IPS DF 4.7 (cell line): ENCODE measurements at regions not wholly inside any gene's neighbourhood (a gene's known extent, or its start where the extent isn't known, plus 50 kb on each side); places are given as distances from the start of the nearest gene placed in this dataset.
"Not testable (repeated sequence)": the region's sequence is repeated elsewhere in the genome, so short reads cannot be mapped to it uniquely, and the experiment has no call there.

ENCODE experiments used
- DNase-seq: peaks from one replicate; pipeline ENCODE4 v3.0.0-alpha.2; 2013; ENCODE audit warnings: low spot score; ENCODE audit errors: extremely low read depth

DNA sequence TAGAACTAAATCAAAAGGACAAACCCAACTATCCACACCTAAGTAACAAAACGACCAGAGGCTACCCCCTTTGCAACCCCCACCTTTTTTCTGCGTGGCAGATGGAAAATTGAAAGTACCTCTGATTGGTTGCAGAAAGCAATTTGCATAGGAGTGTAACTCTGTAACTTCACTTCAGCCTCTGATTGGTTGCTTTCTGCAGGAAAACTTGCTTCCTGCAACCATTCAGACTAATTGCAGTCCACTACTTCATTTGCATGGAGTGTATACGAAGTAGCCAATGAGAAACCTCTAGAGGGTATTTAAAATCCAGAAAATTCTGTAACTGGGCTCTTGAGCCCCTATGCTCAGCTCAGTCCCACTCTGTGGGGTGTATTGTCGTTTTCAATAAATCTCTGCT is 129.1 kb upstream of the OLIG3 start:
- DNase-seq: no peak

DNA sequence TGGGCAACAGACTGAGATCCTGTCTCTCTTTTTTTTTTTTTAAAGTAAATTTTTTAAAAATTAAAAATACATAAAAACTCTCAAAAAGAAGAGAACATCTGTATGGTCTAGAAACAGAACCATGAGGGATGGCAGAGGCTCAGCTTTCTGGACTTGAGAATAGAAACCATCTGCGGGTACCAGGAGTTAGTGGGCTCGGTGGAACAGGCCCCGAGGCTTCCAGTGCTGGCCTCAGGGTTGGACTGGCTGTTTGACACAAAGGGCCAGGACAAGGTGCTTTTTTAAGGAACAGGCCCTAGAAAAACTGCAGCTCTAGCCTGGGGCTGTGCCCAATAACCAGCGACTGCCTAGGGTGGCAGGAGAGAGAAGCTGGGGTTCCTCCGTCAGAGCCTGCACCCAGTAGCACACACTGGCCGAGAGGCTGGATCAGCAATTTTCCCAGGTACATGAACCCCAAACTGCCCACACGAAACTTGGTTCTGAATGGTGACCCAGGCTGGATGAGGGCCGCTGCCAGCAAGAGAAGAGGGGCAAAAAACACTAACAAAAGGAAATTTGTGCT is 131.0 kb upstream of the OLIG3 start:
- no peak for DNase-seq

GRCh38 chr6:137625808-137626207 is 131.6 kb upstream of the OLIG3 start:
- no peak for DNase-seq

DNA sequence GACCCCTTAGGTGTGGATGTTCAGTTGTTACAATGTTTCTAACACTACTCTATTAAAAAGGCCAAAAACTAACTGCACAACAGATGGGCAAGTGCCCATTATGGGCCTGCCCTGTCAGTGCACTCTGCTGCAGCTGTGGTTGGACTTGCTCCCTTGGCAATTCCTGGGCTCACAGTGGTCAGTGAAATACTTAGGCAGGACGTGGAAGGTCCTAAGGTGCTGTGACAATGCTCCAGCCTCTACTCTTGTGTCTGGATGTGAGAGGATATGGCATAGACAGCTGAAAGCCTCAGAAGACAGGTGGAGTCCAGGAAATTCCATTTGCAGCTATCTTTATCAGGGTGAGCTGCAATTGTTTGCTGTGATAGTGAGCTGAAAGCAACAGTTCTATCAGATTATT is 136.5 kb upstream of the OLIG3 start:
- DNase-seq: no peak

- DNase-seq: peak; percentile 7
Observed at GRCh38 chr6:137631323-137631722, 137.1 kb upstream of the OLIG3 start.

GRCh38 chr6:137634177-137634576 is 140.0 kb upstream of the OLIG3 start:
- DNase-seq: not testable (repeated sequence)

GRCh38 chr6:137637121-137637520 is 142.9 kb upstream of the OLIG3 start:
- DNase-seq: no peak

- DNase-seq: no peak
Observed at GRCh38 chr6:137638926-137639706, 144.9 kb upstream of the OLIG3 start.

DNA sequence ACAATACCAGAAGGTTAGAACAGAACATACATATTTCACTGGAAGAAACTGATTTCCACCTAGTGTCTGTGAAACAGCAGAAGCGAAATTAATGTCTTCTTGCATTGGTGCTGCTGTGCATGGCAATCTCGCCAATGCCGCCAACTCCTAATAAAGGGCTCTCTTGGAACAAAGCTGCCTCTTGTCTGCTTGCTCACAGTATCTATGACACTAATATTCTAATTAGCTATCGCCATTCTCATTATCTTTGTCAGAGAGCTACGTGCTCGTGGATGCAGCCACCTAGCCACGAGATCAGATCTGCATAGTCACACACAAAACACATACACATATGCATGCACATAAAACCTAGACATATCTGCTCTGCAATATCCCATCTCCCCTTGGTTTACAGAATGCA is 145.9 kb upstream of the OLIG3 start:
- DNase-seq: no peak

GRCh38 chr6:137641474-137642077 is 147.4 kb upstream of the OLIG3 start:
- peak; percentile 46 for DNase-seq

DNA sequence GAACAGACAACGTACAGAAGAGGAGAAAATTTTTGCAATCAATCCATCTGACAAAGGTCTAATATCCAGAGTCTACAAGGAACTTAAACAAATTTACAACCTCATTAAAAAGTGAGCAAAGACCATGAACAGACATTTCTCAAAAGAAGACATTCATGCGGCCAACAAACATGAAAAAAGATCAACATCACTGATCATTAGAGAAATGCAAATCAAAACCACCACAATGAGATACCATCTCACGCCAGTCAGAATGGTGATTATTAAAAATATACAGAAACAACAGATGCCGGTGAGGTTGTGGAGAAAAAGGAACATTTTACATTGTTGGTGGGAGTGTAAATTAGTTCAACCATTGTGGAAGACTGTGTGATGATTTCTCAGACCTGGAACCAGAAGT is 149.0 kb upstream of the OLIG3 start:
- not testable (repeated sequence) for DNase-seq

DNA sequence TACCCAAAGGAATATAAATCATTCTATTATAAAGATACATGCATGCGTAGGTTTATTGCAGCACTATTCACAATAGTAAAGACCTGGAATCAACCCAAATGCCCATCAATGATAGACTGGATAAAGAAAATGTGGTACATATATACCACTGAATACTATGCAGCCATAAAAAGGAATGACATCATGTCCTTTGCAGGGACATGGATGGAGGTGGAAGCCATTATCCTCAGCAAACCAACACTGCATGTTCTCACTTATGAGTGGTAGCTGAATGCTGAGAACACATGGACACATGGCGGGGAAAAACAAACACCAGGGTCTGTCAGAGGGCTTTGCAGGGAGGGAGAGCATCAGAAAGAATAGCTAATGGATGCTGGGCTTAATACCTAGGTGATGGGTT is 149.4 kb upstream of the OLIG3 start:
- DNase-seq: not testable (repeated sequence)

DNA sequence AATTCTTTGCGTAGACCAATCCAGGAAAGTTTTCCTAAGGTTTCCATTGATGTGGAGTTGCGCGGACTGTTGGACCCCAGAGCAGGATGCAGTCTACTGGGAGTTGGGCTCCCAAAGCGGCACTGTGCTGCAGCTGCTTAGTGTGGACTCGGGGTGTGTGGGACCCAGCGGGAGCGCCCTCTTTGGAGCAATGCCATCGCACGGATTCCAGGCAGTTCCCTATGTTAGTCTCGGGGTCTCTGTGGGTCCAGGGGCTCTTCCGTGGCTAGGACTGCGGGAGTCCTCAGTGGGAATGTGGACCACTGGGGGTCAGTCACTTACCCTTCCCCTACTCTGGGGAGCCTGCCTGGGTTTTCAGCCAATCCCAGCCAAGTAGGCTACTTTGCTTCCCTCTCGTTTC is 151.7 kb upstream of the OLIG3 start:
- no peak for DNase-seq

GRCh38 chr6:137646484-137646883 is 152.3 kb upstream of the OLIG3 start:
- no peak for DNase-seq

DNA sequence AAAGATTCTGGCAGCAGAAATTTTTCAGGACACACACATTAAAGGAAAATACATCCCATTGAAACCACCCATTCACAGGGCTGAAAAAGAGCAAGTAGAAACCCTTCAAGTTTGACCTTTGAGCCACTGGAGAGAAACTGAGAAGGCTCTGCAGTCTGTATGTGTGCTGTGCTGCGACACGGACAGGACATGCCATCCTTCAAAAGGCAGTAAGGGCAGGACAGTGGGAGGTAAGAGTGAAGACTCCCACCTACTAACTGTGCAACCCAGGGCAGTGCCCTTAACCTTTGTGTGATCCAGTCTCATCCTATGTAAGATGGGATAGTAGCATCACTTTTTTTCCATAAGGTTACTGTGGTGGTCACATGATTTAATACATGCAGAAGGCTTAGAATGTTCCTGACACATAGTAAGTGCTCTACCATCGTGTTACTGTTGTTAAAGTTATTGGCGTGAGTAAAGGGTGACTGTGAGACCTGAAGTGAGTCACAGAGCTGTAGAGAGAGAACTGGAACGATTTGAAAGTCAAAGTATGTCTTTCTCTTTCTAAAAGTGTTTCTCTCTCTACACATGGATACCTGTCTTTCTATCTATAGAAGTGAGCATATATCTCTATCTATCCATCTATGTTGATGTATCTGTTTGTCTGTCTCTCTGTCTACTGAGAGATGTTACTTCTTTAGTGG is 153.7 kb upstream of the OLIG3 start:
- no peak for DNase-seq

GRCh38 chr6:137650720-137651119 is 156.5 kb upstream of the OLIG3 start:
- DNase-seq: no peak

GRCh38 chr6:137651178-137651577 is 157.0 kb upstream of the OLIG3 start:
- DNase-seq: no peak

DNA sequence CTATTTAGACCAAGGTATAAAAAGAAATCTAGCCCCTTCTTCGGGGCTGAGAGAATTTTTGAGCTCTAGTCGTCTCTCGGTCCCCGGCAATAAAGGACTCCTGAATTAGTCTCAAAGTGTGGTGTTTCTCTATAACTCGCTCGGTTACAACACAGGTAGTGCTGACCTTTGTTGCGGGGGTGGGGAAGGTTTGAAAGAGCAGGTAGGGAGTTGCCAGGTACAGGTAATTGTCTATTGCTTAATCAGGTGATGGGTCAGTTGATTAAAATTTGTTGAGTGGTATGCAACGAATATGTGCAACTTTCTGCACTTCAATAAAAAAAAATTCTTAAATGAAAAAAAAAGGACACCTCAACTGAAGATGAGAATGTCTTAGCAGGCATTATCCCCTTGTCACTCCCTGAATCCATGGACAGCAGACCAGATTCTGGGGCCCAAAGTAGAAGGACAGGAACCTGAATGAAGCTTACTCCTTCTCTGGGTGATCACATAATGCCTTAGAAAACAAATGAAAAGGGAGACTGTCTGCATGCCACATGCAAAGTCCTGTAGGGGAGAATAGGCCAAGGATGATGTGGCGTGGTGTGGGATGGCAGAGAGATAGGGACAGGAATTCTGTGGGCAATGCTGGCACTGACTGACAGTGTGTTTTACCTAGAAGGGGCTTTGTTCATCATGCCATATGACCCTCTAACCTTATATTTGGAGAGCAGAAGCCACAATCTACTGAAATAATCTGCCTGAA is 157.6 kb upstream of the OLIG3 start:
- no peak for DNase-seq

- DNase-seq: no peak
Observed at GRCh38 chr6:137652961-137653705, 158.9 kb upstream of the OLIG3 start.

DNA sequence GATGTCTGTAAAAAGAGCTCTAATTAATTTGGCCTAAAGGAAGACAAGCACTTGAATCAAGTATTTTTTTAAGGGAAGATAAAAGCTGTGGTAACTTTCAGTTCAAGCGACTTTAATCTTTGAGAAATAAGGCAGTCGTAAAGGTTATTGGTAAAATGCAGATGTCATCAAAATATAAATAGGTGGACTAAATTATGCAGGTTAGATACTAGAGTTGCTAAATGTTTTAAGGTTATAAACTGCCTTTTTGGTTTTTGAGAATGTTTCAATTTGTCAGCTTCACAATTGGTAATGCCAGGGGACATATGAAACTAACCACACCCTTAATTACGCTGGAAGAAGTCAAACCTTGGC is 159.5 kb upstream of the OLIG3 start:
- no peak for DNase-seq
